GM12865 (cell line): ENCODE measurements at regions not wholly inside any gene's neighbourhood (a gene's known extent, or its start where the extent isn't known, plus 50 kb on each side); places are given as distances from the start of the nearest gene placed in this dataset.

ENCODE experiments used
- DNase-seq: peaks from one replicate; pipeline ENCODE4 v3.0.0; 2010; ENCODE audit warnings: low read depth
- H3K4me3 ChIP-seq: 2 replicates; pipeline ENCODE4 v1.5.1; 2011; ENCODE audit warnings: mild to moderate bottlenecking, low read depth, low read length, control low read depth
- CTCF ChIP-seq: IDR thresholded peaks from 2 replicates; pipeline ENCODE4 v1.5.1; 2011; ENCODE audit warnings: low read length, control low read depth, low read depth, inconsistent platforms; ENCODE audit not compliant: insufficient read depth; ENCODE audit errors: missing control alignments

- no peak for DNase-seq
- TF ChIP-seq CTCF, result no peak
- H3K4me3 ChIP-seq, result no peak overlapping the region
Measured at GRCh38 chr4:10196191-10196590, 79.6 kb upstream of the WDR1 start.

- DNase-seq, result no peak
- TF ChIP-seq CTCF, result no peak
- H3K4me3 ChIP-seq, result no peak overlapping the region
Measured at GRCh38 chr4:10192331-10192730, 75.7 kb upstream of the WDR1 start.

- H3K4me3 ChIP-seq, result no peak overlapping the region
- no peak for TF ChIP-seq CTCF
- DNase-seq, result no peak
Measured at GRCh38 chr4:10188400-10189004, 71.9 kb upstream of the WDR1 start.

GRCh38 chr4:10186228-10187214 lies 69.9 kb upstream of the WDR1 start:
- no peak for DNase-seq
- TF ChIP-seq CTCF, result no peak
- no peak overlapping the region for H3K4me3 ChIP-seq

GRCh38 chr4:10185518-10186227 lies 69.1 kb upstream of the WDR1 start:
- no peak for DNase-seq
- H3K4me3 ChIP-seq, result no peak overlapping the region
- no peak for TF ChIP-seq CTCF

GRCh38 chr4:10184501-10184938 lies 67.9 kb upstream of the WDR1 start:
- no peak for TF ChIP-seq CTCF
- H3K4me3 ChIP-seq, result no peak overlapping the region
- DNase-seq, result no peak
